ENCODE measurements at regions not wholly inside any gene's neighbourhood (a gene's known extent, or its start where the extent isn't known, plus 50 kb on each side); places are given as distances from the start of the nearest gene placed in this dataset.
A peak's percentile ranks its signal among the peaks of the same experiment; 100 is the strongest.

DNA sequence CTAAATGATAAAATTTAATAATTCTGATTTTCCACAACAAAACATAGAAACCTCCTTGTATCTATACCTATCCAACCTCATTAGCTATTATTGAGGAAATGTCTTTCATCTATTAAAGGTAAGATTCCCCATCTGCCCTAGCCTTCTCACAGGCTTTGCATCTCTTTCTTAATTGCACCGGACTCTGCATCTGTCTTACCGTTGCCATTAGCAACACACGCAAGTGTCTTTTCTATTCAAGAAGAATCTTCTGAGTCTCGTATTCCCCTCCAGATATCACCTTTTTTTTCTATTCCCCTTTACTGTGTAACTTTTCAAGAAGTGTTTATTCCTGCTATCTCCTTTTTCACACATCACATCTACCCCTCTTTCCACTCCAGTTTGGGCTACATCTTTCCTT is 500.0 kb downstream of the NOVA1 start:
- H3K27ac ChIP-seq (ENCODE audit: low read depth, low read length, poor library complexity, severe bottlenecking), result no peak overlapping the region
- no TSS peak for BruUV-seq (replicated peaks)
- H3K36me3 ChIP-seq (ENCODE audit: insufficient read depth, low read length, poor library complexity, severe bottlenecking), result no peaks in the 10 kb centered on the region
- intact Hi-C loops (cut with micrococcal nuclease; ENCODE audit: unreplicated experiment), result no loop called here
- DNase-seq (ENCODE audit: low spot score), result no peak
- no peak for TF ChIP-seq EZH2 (IDR thresholded peaks at IDR 0.05; ENCODE audit: borderline replicate concordance, low read depth, low read length, poor library complexity, severe bottlenecking)
- TF ChIP-seq, protein P1, sequence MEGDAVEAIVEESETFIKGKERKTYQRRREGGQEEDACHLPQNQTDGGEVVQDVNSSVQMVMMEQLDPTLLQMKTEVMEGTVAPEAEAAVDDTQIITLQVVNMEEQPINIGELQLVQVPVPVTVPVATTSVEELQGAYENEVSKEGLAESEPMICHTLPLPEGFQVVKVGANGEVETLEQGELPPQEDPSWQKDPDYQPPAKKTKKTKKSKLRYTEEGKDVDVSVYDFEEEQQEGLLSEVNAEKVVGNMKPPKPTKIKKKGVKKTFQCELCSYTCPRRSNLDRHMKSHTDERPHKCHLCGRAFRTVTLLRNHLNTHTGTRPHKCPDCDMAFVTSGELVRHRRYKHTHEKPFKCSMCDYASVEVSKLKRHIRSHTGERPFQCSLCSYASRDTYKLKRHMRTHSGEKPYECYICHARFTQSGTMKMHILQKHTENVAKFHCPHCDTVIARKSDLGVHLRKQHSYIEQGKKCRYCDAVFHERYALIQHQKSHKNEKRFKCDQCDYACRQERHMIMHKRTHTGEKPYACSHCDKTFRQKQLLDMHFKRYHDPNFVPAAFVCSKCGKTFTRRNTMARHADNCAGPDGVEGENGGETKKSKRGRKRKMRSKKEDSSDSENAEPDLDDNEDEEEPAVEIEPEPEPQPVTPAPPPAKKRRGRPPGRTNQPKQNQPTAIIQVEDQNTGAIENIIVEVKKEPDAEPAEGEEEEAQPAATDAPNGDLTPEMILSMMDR (conservative IDR thresholded peaks at IDR 0.05; ENCODE audit: low read depth, low read length), result no peak
- ChIA-PET POLR2A (ENCODE audit: low non-redundant PET) (no interaction called here), CTCF (no interaction called here)
- H3K27me3 ChIP-seq (replicated peaks; ENCODE audit: insufficient read depth, low read depth, low read length, poor library complexity), result no peaks in the 10 kb centered on the region
- H3K4me1 ChIP-seq (ENCODE audit: insufficient read depth, low read length, poor library complexity, severe bottlenecking), result peaks cover 15% of the 10 kb centered on the region
- no peaks in the 10 kb centered on the region for H3K9me3 ChIP-seq (ENCODE audit: low read depth, low read length, poor library complexity, severe bottlenecking)
- no peak overlapping the region for H3K4me3 ChIP-seq (ENCODE audit: low read depth, low read length, poor library complexity, severe bottlenecking)

DNA sequence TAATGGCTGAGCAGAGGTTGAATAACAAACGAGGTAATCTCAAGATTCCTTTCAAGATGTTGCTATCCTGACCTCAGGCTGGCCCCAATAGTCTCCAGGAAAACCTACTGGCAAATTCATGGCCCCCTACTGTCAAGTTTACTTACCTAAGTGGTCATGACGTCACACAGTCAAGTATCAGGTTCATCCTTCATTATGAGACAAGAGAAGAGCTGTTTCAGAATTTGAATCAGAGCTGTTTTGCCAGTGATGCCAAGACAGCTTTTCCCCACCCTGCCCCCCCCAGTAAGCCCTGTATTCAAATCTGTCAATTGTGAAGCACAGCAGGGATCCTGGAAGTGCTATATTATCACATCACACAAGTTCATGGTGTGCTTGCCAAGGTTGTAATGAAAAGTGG is 509.6 kb downstream of the NOVA1 start:
- POLR2A ChIA-PET (ENCODE audit: low non-redundant PET), result no interaction called here
- intact Hi-C loops (cut with micrococcal nuclease; ENCODE audit: unreplicated experiment), result no loop called here
- CTCF ChIA-PET, result no interaction called here
- TF ChIP-seq, protein P1 (conservative IDR thresholded peaks at IDR 0.05; ENCODE audit: low read depth, low read length), result no peak
- H3K27ac ChIP-seq (ENCODE audit: low read depth, low read length, poor library complexity, severe bottlenecking), result no peak overlapping the region
- no peak overlapping the region for H3K4me3 ChIP-seq (ENCODE audit: low read depth, low read length, poor library complexity, severe bottlenecking)
- DNase-seq (ENCODE audit: low spot score), result peak; percentile 21
- H3K9me3 ChIP-seq (ENCODE audit: low read depth, low read length, poor library complexity, severe bottlenecking), result no peaks in the 10 kb centered on the region
- H3K4me1 ChIP-seq (ENCODE audit: insufficient read depth, low read length, poor library complexity, severe bottlenecking), result peaks cover 4% of the 10 kb centered on the region
- no peaks in the 10 kb centered on the region for H3K36me3 ChIP-seq (ENCODE audit: insufficient read depth, low read length, poor library complexity, severe bottlenecking)
- BruUV-seq (replicated peaks), result no TSS peak
- H3K27me3 ChIP-seq (replicated peaks; ENCODE audit: insufficient read depth, low read depth, low read length, poor library complexity), result no peaks in the 10 kb centered on the region

DNA sequence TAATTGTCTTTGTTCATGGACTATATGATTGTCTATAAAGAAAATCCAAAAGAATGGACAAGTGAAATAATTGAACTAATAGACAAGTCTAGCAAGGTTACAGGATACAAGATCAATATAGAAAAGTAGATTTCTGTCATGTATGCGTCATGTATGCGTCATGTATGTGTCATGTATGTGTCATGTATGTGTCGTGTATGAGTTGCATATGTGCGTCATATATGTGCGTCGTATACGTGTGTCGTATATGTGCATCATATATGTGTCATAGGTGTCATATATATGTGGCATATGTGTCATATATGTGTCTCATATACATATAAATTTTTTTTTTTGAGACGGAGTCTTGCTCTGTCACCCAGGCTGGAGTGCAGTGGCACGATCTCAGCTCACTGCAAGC is 516.8 kb downstream of the NOVA1 start:
- ChIA-PET CTCF (no interaction called here), POLR2A (ENCODE audit: low non-redundant PET) (no interaction called here)
- Histone ChIP-seq H3K27me3 (replicated peaks; ENCODE audit: insufficient read depth, low read depth, low read length, poor library complexity) (no peaks in the 10 kb centered on the region), H3K27ac (ENCODE audit: low read depth, low read length, poor library complexity, severe bottlenecking) (no peak overlapping the region), H3K36me3 (ENCODE audit: insufficient read depth, low read length, poor library complexity, severe bottlenecking) (no peaks in the 10 kb centered on the region), H3K9me3 (ENCODE audit: low read depth, low read length, poor library complexity, severe bottlenecking) (no peaks in the 10 kb centered on the region), H3K4me3 (ENCODE audit: low read depth, low read length, poor library complexity, severe bottlenecking) (no peak overlapping the region), H3K4me1 (ENCODE audit: insufficient read depth, low read length, poor library complexity, severe bottlenecking) (no peaks in the 10 kb centered on the region)
- intact Hi-C loops (cut with micrococcal nuclease; ENCODE audit: unreplicated experiment), result no loop called here
- TF ChIP-seq EZH2 (IDR thresholded peaks at IDR 0.05; ENCODE audit: borderline replicate concordance, low read depth, low read length, poor library complexity, severe bottlenecking), result no peak
- TF ChIP-seq, protein P1 (conservative IDR thresholded peaks at IDR 0.05; ENCODE audit: low read depth, low read length), result no peak
- no TSS peak for BruUV-seq (replicated peaks)
- DNase-seq (ENCODE audit: low spot score), result no peak

Measured in A673 (cell line).